ENCODE measurements at regions not wholly inside any gene's neighbourhood (a gene's known extent, or its start where the extent isn't known, plus 50 kb on each side); places are given as distances from the start of the nearest gene placed in this dataset.

DNA sequence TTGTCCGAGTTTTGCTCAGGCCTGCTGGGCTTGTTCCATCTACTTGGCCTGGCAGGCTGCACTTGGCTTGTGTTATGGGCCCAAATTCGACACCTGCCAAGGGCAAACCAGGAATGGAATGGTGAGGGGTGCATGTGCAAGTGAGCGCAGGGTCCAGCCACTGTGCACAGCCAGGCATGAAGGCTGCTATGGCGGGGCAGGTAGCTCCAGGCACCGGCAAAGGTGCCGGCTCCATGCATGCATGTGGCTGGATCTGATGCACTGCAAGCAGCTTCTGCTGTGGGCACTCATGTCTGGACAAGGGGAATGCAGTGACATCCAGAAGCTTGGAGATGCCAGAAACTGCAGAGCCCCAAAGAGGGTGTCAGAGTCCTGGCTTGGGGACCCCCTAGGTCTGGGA, 463.0 kb downstream of the EPHA3 start:
- Histone ChIP-seq H3K27me3 (no peaks in the 10 kb centered on the region), H3K9me3 (no peaks in the 10 kb centered on the region), H3K4me1 (no peaks in the 10 kb centered on the region), H3K4me3 (no peak overlapping the region), H3K36me3 (no peaks in the 10 kb centered on the region), H3K27ac (no peak overlapping the region)
- no peak for TF ChIP-seq POLR2A (IDR thresholded peaks at IDR 0.05)
- TF ChIP-seq, protein P1, sequence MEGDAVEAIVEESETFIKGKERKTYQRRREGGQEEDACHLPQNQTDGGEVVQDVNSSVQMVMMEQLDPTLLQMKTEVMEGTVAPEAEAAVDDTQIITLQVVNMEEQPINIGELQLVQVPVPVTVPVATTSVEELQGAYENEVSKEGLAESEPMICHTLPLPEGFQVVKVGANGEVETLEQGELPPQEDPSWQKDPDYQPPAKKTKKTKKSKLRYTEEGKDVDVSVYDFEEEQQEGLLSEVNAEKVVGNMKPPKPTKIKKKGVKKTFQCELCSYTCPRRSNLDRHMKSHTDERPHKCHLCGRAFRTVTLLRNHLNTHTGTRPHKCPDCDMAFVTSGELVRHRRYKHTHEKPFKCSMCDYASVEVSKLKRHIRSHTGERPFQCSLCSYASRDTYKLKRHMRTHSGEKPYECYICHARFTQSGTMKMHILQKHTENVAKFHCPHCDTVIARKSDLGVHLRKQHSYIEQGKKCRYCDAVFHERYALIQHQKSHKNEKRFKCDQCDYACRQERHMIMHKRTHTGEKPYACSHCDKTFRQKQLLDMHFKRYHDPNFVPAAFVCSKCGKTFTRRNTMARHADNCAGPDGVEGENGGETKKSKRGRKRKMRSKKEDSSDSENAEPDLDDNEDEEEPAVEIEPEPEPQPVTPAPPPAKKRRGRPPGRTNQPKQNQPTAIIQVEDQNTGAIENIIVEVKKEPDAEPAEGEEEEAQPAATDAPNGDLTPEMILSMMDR (IDR thresholded peaks at IDR 0.05) = no peak
- DNase-seq = no peak
- intact Hi-C loops (cut with DNase I; ENCODE audit: low total_unique reads) = no loop called here

DNA sequence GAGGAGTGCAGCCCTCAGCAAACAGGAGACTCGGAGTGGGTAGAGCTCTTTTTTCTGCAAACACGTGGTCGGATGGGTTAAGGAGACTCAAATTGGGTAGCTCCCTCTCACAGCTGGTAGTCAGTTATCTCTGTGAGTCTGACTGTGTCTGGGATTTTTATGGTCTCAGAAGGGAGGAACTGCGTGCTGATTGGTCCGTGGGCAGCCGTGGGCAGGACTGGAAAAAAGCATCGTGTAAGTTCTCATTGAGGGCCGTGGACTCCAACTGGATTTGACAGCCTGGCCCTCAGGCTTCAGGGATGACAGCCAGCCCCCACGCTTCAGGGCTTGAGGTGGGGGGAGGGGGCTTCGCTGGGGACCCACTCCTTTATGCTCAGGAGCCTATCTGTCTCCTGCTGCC, 463.9 kb downstream of the EPHA3 start:
- intact Hi-C loops (cut with DNase I; ENCODE audit: low total_unique reads) = no loop called here
- H3K9me3 ChIP-seq = no peaks in the 10 kb centered on the region
- no peak overlapping the region for H3K4me3 ChIP-seq
- H3K27me3 ChIP-seq = no peaks in the 10 kb centered on the region
- no peaks in the 10 kb centered on the region for H3K4me1 ChIP-seq
- H3K36me3 ChIP-seq = no peaks in the 10 kb centered on the region
- no peak overlapping the region for H3K27ac ChIP-seq
- DNase-seq = no peak
- TF ChIP-seq, protein P1 (IDR thresholded peaks at IDR 0.05) = no peak
- no peak for TF ChIP-seq POLR2A (IDR thresholded peaks at IDR 0.05)

DNA sequence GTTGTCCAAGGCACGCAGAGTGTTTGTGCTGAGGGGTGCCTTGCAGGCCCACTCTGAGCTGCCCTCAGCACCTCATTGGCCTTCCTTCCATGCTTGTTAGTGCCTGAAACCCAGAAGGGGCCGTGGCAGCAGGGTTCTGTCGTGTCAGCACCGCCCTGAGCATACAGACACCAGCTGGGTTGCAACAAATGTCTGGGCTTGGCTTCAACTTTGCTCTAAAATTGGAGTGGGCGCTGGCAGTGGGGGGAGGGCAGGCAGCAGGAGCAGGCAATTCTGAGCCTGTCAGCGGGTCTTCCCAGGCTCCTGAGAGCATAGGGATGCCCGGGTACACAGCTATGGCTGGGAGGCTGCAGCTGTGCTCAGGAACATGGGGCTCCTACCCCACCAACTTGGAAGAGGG, 464.3 kb downstream of the EPHA3 start:
- Histone ChIP-seq H3K4me1 (no peaks in the 10 kb centered on the region), H3K27ac (no peak overlapping the region), H3K9me3 (no peaks in the 10 kb centered on the region), H3K36me3 (no peaks in the 10 kb centered on the region), H3K27me3 (no peaks in the 10 kb centered on the region), H3K4me3 (no peak overlapping the region)
- intact Hi-C loops (cut with DNase I; ENCODE audit: low total_unique reads) = no loop called here
- no peak for DNase-seq
- TF ChIP-seq POLR2A (IDR thresholded peaks at IDR 0.05) = no peak
- TF ChIP-seq, protein P1 (IDR thresholded peaks at IDR 0.05) = no peak

DNA sequence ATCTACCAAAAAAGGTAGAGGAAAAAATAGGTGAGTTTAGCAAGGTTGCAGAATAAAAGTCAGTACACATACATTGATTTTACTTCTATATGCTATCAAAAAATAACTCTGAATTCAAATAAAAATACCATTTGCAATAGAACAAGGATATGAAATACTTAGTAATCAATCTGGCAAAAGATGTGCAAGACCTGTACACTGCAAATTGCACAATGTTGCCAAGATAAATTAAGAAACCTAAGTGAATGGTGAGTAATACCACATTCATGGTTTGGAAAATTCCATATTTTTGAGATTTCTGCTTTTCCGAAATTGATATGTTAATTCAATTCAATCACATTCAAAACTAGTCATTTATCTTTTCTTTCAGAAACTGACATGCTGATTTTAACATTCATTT, 464.8 kb downstream of the EPHA3 start:
- no peaks in the 10 kb centered on the region for H3K9me3 ChIP-seq
- intact Hi-C loops (cut with DNase I; ENCODE audit: low total_unique reads) = no loop called here

DNA sequence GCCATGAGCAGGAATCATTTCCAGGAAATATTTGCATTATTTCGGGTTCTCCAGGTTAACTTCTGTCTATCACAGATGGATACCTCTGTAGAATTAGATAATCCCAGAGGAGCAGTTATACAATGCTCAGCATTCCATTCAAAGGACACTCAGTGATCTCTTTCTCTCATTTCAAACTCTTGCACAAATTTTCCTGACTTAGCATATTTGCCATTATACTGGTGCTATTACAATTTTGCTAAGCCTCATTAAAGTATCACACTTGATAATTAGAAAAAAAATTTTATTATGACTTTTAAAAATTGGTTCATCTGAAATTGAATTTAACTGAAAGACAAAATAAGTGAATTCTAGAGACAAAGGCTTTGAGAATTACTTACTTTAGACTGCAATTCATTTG, 469.0 kb downstream of the EPHA3 start:
- Histone ChIP-seq H3K27ac (no peak overlapping the region), H3K27me3 (no peaks in the 10 kb centered on the region), H3K9me3 (no peaks in the 10 kb centered on the region), H3K36me3 (no peaks in the 10 kb centered on the region), H3K4me1 (no peaks in the 10 kb centered on the region), H3K4me3 (no peak overlapping the region)
- no peak for TF ChIP-seq POLR2A (IDR thresholded peaks at IDR 0.05)
- DNase-seq = no peak
- intact Hi-C loops (cut with DNase I; ENCODE audit: low total_unique reads) = no loop called here

More for the DNA sequence above, 464.8 kb downstream of the EPHA3 start:
- TF ChIP-seq, protein P1 (IDR thresholded peaks at IDR 0.05) = no peak
- no peak for TF ChIP-seq POLR2A (IDR thresholded peaks at IDR 0.05)
- no peaks in the 10 kb centered on the region for H3K27me3 ChIP-seq
- no peak overlapping the region for H3K4me3 ChIP-seq
- no peaks in the 10 kb centered on the region for H3K36me3 ChIP-seq
- H3K4me1 ChIP-seq = no peaks in the 10 kb centered on the region
- H3K27ac ChIP-seq = no peak overlapping the region
- DNase-seq = no peak
